K562 (cell line): ENCODE measurements at regions not wholly inside any gene's neighbourhood (a gene's known extent, or its start where the extent isn't known, plus 50 kb on each side); places are given as distances from the start of the nearest gene placed in this dataset.

Source experiments
- ATAC-seq: fragments of 200-7000 bp; cut with Tn5 transposase; 3 replicates; pipeline ENCODE4 v1.9.1; 2020; ENCODE audit warnings: moderate library complexity
- BruUV-seq: library from RNA; stranded (reverse); fragments of 400-500 nt; replicated peaks from 2 replicates; lab custom pipeline; 2021; lab: Mats Ljungman, UMichigan
- CTCF ChIA-PET: fragments of 300-600 bp; formaldehyde crosslinking; extraction: SDS; loops from one replicate; lab custom pipeline; 2021; ENCODE audit warnings: low intra/inter-chr PET ratio; lab: Yijun Ruan, JAX
- POLR2A ChIA-PET: fragments of 300-600, 350-650 bp; sonication (Branson Sonifier 250); formaldehyde crosslinking; extraction: SDS; loops from one replicate; lab custom pipeline; 2021; ENCODE audit warnings: antibody characterized with exemption, inconsistent platforms; lab: Yijun Ruan, JAX
- DNase-seq, 4 experiments: peaks; one replicate each; pipeline versions ENCODE4 v3.0.0 to v3.0.0-alpha.2; 2011 to 2018; ENCODE audit warnings: low spot score in 3 of 4, mixed read lengths in 3 of 4; ENCODE audit errors: extremely low read depth in 1 of 4
- FAIRE-seq: peaks from 2 replicates; lab custom pipeline; 2011; peaks lifted over from hg19 to GRCh38; lab: Jason Lieb, UNC
- H2AFZ ChIP-seq: 2 replicates; pipeline ENCODE4 v1.6.0; 2011; ENCODE audit warnings: low read depth, low read length, control low read depth, inconsistent platforms
- H3K27ac ChIP-seq: fragments of 200-600 bp; 3 replicates; pipeline ENCODE4 v1.8.0; 2011; ENCODE audit warnings: low read depth, mild to moderate bottlenecking, control low read depth, inconsistent platforms, low read length, moderate library complexity, mixed read lengths; ENCODE audit errors: extremely low read depth
- H3K27me3 ChIP-seq, 2 experiments: fragments of 300-600 bp in 1 of 2; 2 replicates in 1 of 2; 3 replicates in 1 of 2; pipeline versions ENCODE4 v1.6.0 to v1.8.0; 2011; ENCODE audit warnings: inconsistent platforms in 2 of 2, low read length in 2 of 2, mild to moderate bottlenecking in 1 of 2, mixed read lengths in 1 of 2, moderate library complexity in 1 of 2; ENCODE audit not compliant: control insufficient read depth in 2 of 2, insufficient read depth in 2 of 2
- H3K36me3 ChIP-seq: fragments of 300-600 bp; 3 replicates; pipeline ENCODE4 v1.8.0; 2011; ENCODE audit warnings: mild to moderate bottlenecking, low read length, inconsistent platforms; ENCODE audit not compliant: control insufficient read depth, insufficient read depth
- H3K4me1 ChIP-seq, 2 experiments: fragments of 200-600 bp in 1 of 2; replicated peaks in 1 of 2; 2 replicates in 1 of 2; 3 replicates in 1 of 2; pipeline versions ENCODE4 v1.5.1 to v1.8.0; 2011; ENCODE audit warnings: inconsistent platforms in 2 of 2, low read length in 2 of 2, mild to moderate bottlenecking in 1 of 2, mixed read lengths in 1 of 2, moderate library complexity in 1 of 2; ENCODE audit not compliant: control insufficient read depth in 2 of 2, insufficient read depth in 2 of 2
- H3K4me2 ChIP-seq: 2 replicates; pipeline ENCODE4 v1.6.1; 2011; ENCODE audit warnings: low read length, control low read depth, inconsistent platforms, mixed read lengths; ENCODE audit not compliant: insufficient read depth
- H3K4me3 ChIP-seq: fragments of 200-600 bp; sonication (generic), shearing (Covaris generic); 2 replicates; pipeline ENCODE4 v1.5.1; 2016; ENCODE audit warnings: control low read depth, inconsistent platforms
- H3K79me2 ChIP-seq: fragments of 200-600 bp; 3 replicates; pipeline ENCODE4 v1.8.0; 2011; ENCODE audit warnings: low read length, inconsistent platforms; ENCODE audit not compliant: control insufficient read depth, insufficient read depth
- H3K9ac ChIP-seq, 2 experiments: 2 replicates each; pipeline versions ENCODE4 v1.6.0 to v1.6.1; 2011; ENCODE audit warnings: low read depth in 2 of 2, low read length in 2 of 2, control low read depth in 1 of 2, inconsistent platforms in 1 of 2, mild to moderate bottlenecking in 1 of 2, mixed read lengths in 1 of 2; ENCODE audit not compliant: insufficient read depth in 1 of 2
- H3K9me1 ChIP-seq: one replicate; pipeline ENCODE4 v1.6.0; 2011; ENCODE audit warnings: inconsistent platforms, mild to moderate bottlenecking, low read length, moderate library complexity; ENCODE audit not compliant: control insufficient read depth, insufficient read depth
- H3K9me3 ChIP-seq: replicated peaks from 2 replicates; pipeline ENCODE4 v1.5.1; 2011; ENCODE audit warnings: low read depth, low read length, inconsistent platforms; ENCODE audit not compliant: control insufficient read depth, insufficient read depth
- H4K20me1 ChIP-seq: replicated peaks from 2 replicates; pipeline ENCODE4 v1.6.1; 2011; ENCODE audit warnings: low read length, inconsistent platforms, mixed read lengths; ENCODE audit not compliant: control insufficient read depth, insufficient read depth
- CEBPB ChIP-seq: fragments of 450-650 bp; IDR thresholded peaks from 2 replicates; pipeline ENCODE4 v1.6.1; 2016; ENCODE audit warnings: missing genetic modification characterization, missing compliant biosample characterization
- DLX4 ChIP-seq: fragments of 250-450 bp; sonication (Bioruptor Pico); IDR thresholded peaks from 2 replicates; pipeline ENCODE4 v1.6.1; 2021; ENCODE audit warnings: mild to moderate bottlenecking
- KAT7 ChIP-seq: sonication (generic); formaldehyde crosslinking; IDR thresholded peaks from 2 replicates; pipeline ENCODE4 v1.8.0; 2022; ENCODE audit warnings: missing genetic modification reagents, mild to moderate bottlenecking, borderline replicate concordance
- PBX2 ChIP-seq, 2 experiments: IDR thresholded peaks in 1 of 2; conservative IDR thresholded peaks in 1 of 2; 2 replicates each; pipeline ENCODE4 v1.6.1; 2016; ENCODE audit warnings: low read depth in 2 of 2, mild to moderate bottlenecking in 1 of 2, missing compliant biosample characterization in 1 of 2, missing genetic modification characterization in 1 of 2, moderate library complexity in 1 of 2
- PHB ChIP-seq: fragments of 250-450 bp; sonication (Bioruptor Pico); IDR thresholded peaks from 2 replicates; pipeline ENCODE4 v1.5.0; 2021
- RREB1 ChIP-seq: fragments of 250-450 bp; sonication (Bioruptor Pico); IDR thresholded peaks from 2 replicates; pipeline ENCODE4 v1.4.0; 2020
- SFPQ ChIP-seq: fragments of 200-400 bp; formaldehyde crosslinking; IDR thresholded peaks from 2 replicates; pipeline ENCODE4 v1.6.1; 2017; ENCODE audit warnings: mild to moderate bottlenecking, low read depth, low read length, moderate library complexity
- SPI1 ChIP-seq: IDR thresholded peaks from 2 replicates; pipeline ENCODE4 v1.6.1; 2011; ENCODE audit warnings: low read depth, low read length, control low read depth, borderline replicate concordance
- WGBS: fragments of 100-300 bp; shearing (Covaris generic); methylation state at CpG from one replicate; pipeline ENCODE4 v1.1.6; 2016; ENCODE audit warnings: low coverage, mixed read lengths; ENCODE audit not compliant: insufficient coverage; ENCODE audit errors: missing lambda C conversion rate; 5-methylcytosine and 5-hydroxymethylcytosine counted together
- in situ Hi-C: fragments of 300-500 bp; cut with MboI; formaldehyde crosslinking; loops from 4 replicates; pipeline ENCODE4 v1.15.0; 2018; ENCODE audit warnings: inconsistent platforms, mixed read lengths
- intact Hi-C: fragments of 100-400 bp; cut with micrococcal nuclease; formaldehyde crosslinking; loops from 2 replicates; pipeline ENCODE4 v1.14.2; 2022

- intact Hi-C loops: no loop called here
- Histone ChIP-seq H3K9me3 (no peaks in the 10 kb centered on the region), H3K9ac (no peak overlapping the region), H3K4me3 (no peak overlapping the region), H3K9me1 (no peaks in the 10 kb centered on the region), H3K4me1 (peaks cover 0 to 9% of the 10 kb centered on the region in 2 experiments; a peak in 1 of 5 replicates), H3K36me3 (no peaks in the 10 kb centered on the region), H3K4me2 (no peak overlapping the region), H3K27ac (no peak overlapping the region), H3K27me3 (peaks cover 18 to 42% of the 10 kb centered on the region in 2 experiments; a peak in 4 of 5 replicates), H2AFZ (no peak overlapping the region), H3K79me2 (no peaks in the 10 kb centered on the region), H4K20me1 (no peaks in the 10 kb centered on the region)
- POLR2A ChIA-PET: interaction anchor here (0.6 to 1.5 kb wide), 2 partner anchors 143 to 188 kb away, joined by 3 read pairs; no protein-coding TSS in a partner anchor
- no peak for FAIRE-seq
- no peak for DNase-seq
- in situ Hi-C loops: no loop called here
- ATAC-seq: no peak
- 1% methylated on average over 6 of the region's 6 CpGs for WGBS
- CTCF ChIA-PET: no interaction called here
- no TSS peak for BruUV-seq
- TF ChIP-seq DLX4 (CRISPR knock-in tag) (no peak), SFPQ (no peak), PBX2 (CRISPR knock-in tag; IDR thresholded peaks at IDR 0.05; ENCODE audit: low read depth) (no peak), PBX2 (tag; conservative IDR thresholded peaks at IDR 0.05; ENCODE audit: low read depth) (no peak), PHB (no peak), KAT7 (no peak), RREB1 (CRISPR knock-in tag) (no peak), SPI1 (no peak), CEBPB (tag) (no peak)
These were observed 65.6 kb upstream of the SESN3 start for GRCh38 chr11:95296621-95297025.
